ENCODE measurements at regions not wholly inside any gene's neighbourhood (a gene's known extent, or its start where the extent isn't known, plus 50 kb on each side); places are given as distances from the start of the nearest gene placed in this dataset.

- DNase-seq: no peak
These were observed 150.5 kb downstream of the EN1 start for GRCh38 chr2:118696786-118697465.

- no peak for DNase-seq
These were observed 154.1 kb downstream of the EN1 start for GRCh38 chr2:118693287-118693822.

GRCh38 chr2:118689874-118690273 lies 157.6 kb downstream of the EN1 start:
- no peak for DNase-seq

GRCh38 chr2:118689456-118689855 lies 158.0 kb downstream of the EN1 start:
- DNase-seq: no peak

- no peak for DNase-seq
These were observed 158.4 kb downstream of the EN1 start for GRCh38 chr2:118689033-118689432.

- no peak for DNase-seq
These were observed 159.8 kb downstream of the EN1 start for GRCh38 chr2:118687698-118688097.

- DNase-seq: no peak
These were observed 160.3 kb downstream of the EN1 start for GRCh38 chr2:118687192-118687591.

GRCh38 chr2:118686346-118686745 lies 161.1 kb downstream of the EN1 start:
- DNase-seq: no peak

- no peak for DNase-seq
These were observed 164.0 kb downstream of the EN1 start for GRCh38 chr2:118683460-118683859.

- no peak for DNase-seq
These were observed 168.5 kb downstream of the EN1 start for GRCh38 chr2:118678985-118679384.

- DNase-seq: no peak
These were observed 169.9 kb downstream of the EN1 start for GRCh38 chr2:118677546-118677945.

GRCh38 chr2:118675531-118675930 lies 171.9 kb downstream of the EN1 start:
- DNase-seq: no peak

GRCh38 chr2:118672571-118673158 lies 174.8 kb downstream of the EN1 start:
- DNase-seq: no peak

- no peak for DNase-seq
These were observed 175.6 kb downstream of the EN1 start for GRCh38 chr2:118671701-118672454.

- DNase-seq: no peak
These were observed 176.6 kb downstream of the EN1 start for GRCh38 chr2:118670838-118671237.

- DNase-seq: no peak
These were observed 177.2 kb downstream of the EN1 start for GRCh38 chr2:118670276-118670675.

- no peak for DNase-seq
These were observed 177.8 kb downstream of the EN1 start for GRCh38 chr2:118669654-118670053.

- no peak for DNase-seq
These were observed 178.7 kb downstream of the EN1 start for GRCh38 chr2:118668431-118669424.

- no peak for DNase-seq
These were observed 179.5 kb downstream of the EN1 start for GRCh38 chr2:118667964-118668363.

- DNase-seq: no peak
These were observed 180.1 kb downstream of the EN1 start for GRCh38 chr2:118667348-118667747.

GRCh38 chr2:118665784-118666529 lies 181.5 kb downstream of the EN1 start:
- DNase-seq: no peak

GRCh38 chr2:118661179-118661578 lies 186.3 kb downstream of the EN1 start:
- DNase-seq: no peak
